K562 (cell line): ENCODE measurements at regions not wholly inside any gene's neighbourhood (a gene's known extent, or its start where the extent isn't known, plus 50 kb on each side); places are given as distances from the start of the nearest gene placed in this dataset.
A peak's percentile ranks its signal among the peaks of the same experiment; 100 is the strongest.

Experiments used
- BCL6 ChIP-seq: fragments of 250-450 bp; sonication (Bioruptor Pico); IDR thresholded peaks from 2 replicates; pipeline ENCODE4 v1.4.0; 2020
- CBX2 ChIP-seq: fragments of 200-600 bp; sonication (generic); IDR thresholded peaks from one replicate; pipeline ENCODE4 v1.6.1; 2012; ENCODE audit warnings: mild to moderate bottlenecking, low read length, inconsistent platforms; ENCODE audit not compliant: insufficient read depth, poor library complexity, severe bottlenecking
- CC2D1A ChIP-seq: fragments of 450-650 bp; IDR thresholded peaks from 2 replicates; pipeline ENCODE4 v1.6.1; 2017; ENCODE audit warnings: mild to moderate bottlenecking
- CHD4 ChIP-seq: fragments of 200-600 bp; sonication (generic); IDR thresholded peaks from 3 replicates; pipeline ENCODE4 v1.6.1; 2012; ENCODE audit warnings: low read depth, mild to moderate bottlenecking, mixed read lengths, low read length, inconsistent platforms; ENCODE audit not compliant: insufficient read depth, insufficient replicate concordance, poor library complexity, severe bottlenecking
- COPS2 ChIP-seq: fragments of 450-650 bp; conservative IDR thresholded peaks from 2 replicates; pipeline ENCODE4 v1.6.1; 2016; ENCODE audit warnings: mild to moderate bottlenecking, moderate library complexity
- CREBBP ChIP-seq: IDR thresholded peaks from one replicate; pipeline ENCODE4 v1.6.1; 2012; ENCODE audit warnings: low read depth, mild to moderate bottlenecking, control low read depth, inconsistent platforms, low read length
- DEAF1 ChIP-seq: fragments of 450-650 bp; formaldehyde crosslinking; IDR thresholded peaks from 2 replicates; pipeline ENCODE4 v1.4.0; 2020; ENCODE audit warnings: mild to moderate bottlenecking, moderate library complexity
- MBD1 ChIP-seq: fragments of 250-450 bp; sonication (Bioruptor Pico); IDR thresholded peaks from 2 replicates; pipeline ENCODE4 v1.8.0; 2022; ENCODE audit warnings: inconsistent platforms
- NELFE ChIP-seq: IDR thresholded peaks from 2 replicates; pipeline ENCODE4 v1.6.1; 2011; ENCODE audit warnings: mild to moderate bottlenecking; ENCODE audit not compliant: insufficient read depth, insufficient read length
- POLR2AphosphoS2 ChIP-seq: IDR thresholded peaks from 2 replicates; pipeline ENCODE4 v1.6.1; 2012; ENCODE audit warnings: low read length, improper control_type of control experiment
- PRDM10 ChIP-seq: fragments of 450-650 bp; IDR thresholded peaks from 2 replicates; pipeline ENCODE4 v1.6.1; 2018; ENCODE audit not compliant: partially characterized antibody
- RHOXF2B ChIP-seq: fragments of 250-450 bp; sonication (Bioruptor Pico); conservative IDR thresholded peaks from 2 replicates; pipeline ENCODE4 v1.5.1; 2021
- RNF2 ChIP-seq: sonication (generic); IDR thresholded peaks from 2 replicates; pipeline ENCODE4 v1.6.1; 2016
- ZHX1 ChIP-seq: fragments of 150-350 bp; conservative IDR thresholded peaks from 2 replicates; pipeline ENCODE4 v1.6.1; 2014; ENCODE audit warnings: low read length
- ZNF143 ChIP-seq: sonication (generic); formaldehyde crosslinking; IDR thresholded peaks from 2 replicates; pipeline ENCODE4 v1.9.0; 2022; ENCODE audit warnings: mild to moderate bottlenecking, missing genetic modification reagents
- ZNF165 ChIP-seq: fragments of 250-450 bp; sonication (Bioruptor Pico); IDR thresholded peaks from 2 replicates; pipeline ENCODE4 v1.4.0; 2020; ENCODE audit warnings: borderline replicate concordance
- ZNF668 ChIP-seq: fragments of 250-450 bp; sonication (Bioruptor Pico); IDR thresholded peaks from 2 replicates; pipeline ENCODE4 v1.8.0; 2022; ENCODE audit warnings: mild to moderate bottlenecking, inconsistent platforms
- ZNF830 ChIP-seq: fragments of 250-450 bp; sonication (Bioruptor Pico); IDR thresholded peaks from 2 replicates; pipeline ENCODE4 v1.5.0; 2021; ENCODE audit warnings: mild to moderate bottlenecking

- TF ChIP-seq RNF2 (peak; percentile 85), MBD1 (CRISPR knock-in tag) (no peak), ZNF165 (CRISPR knock-in tag) (no peak), ZNF143 (CRISPR knock-in tag) (no peak), CHD4 (no peak), DEAF1 (CRISPR knock-in tag) (no peak), COPS2 (no peak), PRDM10 (peak; percentile 94), ZHX1 (no peak), ZNF830 (no peak), NELFE (no peak), CREBBP (no peak), POLR2AphosphoS2 (no peak), CBX2 (no peak), RHOXF2B (CRISPR knock-in tag) (no peak), CC2D1A (peak; percentile 98), BCL6 (no peak), ZNF668 (CRISPR knock-in tag) (no peak)
These were observed 80.7 kb upstream of the NABP1 start (continued) for GRCh38 chr2:191597186-191597751.
